ENCODE measurements at regions not wholly inside any gene's neighbourhood (a gene's known extent, or its start where the extent isn't known, plus 50 kb on each side); places are given as distances from the start of the nearest gene placed in this dataset.

DNA sequence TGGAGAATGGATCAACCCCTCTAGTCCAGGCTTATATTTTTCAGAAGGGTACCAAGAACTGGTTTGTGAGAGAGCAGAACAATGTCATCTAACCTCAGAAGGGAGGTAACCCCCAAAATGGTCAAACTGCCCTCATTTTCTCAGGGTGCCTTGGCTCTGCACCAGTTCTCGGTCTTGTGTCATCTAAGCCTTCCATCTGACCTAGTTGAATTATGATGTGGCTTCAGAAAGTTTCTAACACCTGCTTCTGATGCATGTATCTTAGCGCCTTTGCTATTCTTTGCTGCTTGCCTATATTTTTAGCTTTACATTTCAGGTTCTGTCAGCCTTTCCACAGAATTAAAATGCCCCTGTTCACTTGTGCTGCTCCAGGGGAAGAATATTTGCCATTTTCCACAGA lies 91.7 kb upstream of the E2F8 start:
- TF ChIP-seq, protein P1, sequence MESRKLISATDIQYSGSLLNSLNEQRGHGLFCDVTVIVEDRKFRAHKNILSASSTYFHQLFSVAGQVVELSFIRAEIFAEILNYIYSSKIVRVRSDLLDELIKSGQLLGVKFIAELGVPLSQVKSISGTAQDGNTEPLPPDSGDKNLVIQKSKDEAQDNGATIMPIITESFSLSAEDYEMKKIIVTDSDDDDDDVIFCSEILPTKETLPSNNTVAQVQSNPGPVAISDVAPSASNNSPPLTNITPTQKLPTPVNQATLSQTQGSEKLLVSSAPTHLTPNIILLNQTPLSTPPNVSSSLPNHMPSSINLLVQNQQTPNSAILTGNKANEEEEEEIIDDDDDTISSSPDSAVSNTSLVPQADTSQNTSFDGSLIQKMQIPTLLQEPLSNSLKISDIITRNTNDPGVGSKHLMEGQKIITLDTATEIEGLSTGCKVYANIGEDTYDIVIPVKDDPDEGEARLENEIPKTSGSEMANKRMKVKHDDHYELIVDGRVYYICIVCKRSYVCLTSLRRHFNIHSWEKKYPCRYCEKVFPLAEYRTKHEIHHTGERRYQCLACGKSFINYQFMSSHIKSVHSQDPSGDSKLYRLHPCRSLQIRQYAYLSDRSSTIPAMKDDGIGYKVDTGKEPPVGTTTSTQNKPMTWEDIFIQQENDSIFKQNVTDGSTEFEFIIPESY (CRISPR knock-in tag; IDR thresholded peaks at IDR 0.05): no peak
- no peak for TF ChIP-seq SP1 (CRISPR knock-in tag; IDR thresholded peaks at IDR 0.05)
- TF ChIP-seq, protein P2, sequence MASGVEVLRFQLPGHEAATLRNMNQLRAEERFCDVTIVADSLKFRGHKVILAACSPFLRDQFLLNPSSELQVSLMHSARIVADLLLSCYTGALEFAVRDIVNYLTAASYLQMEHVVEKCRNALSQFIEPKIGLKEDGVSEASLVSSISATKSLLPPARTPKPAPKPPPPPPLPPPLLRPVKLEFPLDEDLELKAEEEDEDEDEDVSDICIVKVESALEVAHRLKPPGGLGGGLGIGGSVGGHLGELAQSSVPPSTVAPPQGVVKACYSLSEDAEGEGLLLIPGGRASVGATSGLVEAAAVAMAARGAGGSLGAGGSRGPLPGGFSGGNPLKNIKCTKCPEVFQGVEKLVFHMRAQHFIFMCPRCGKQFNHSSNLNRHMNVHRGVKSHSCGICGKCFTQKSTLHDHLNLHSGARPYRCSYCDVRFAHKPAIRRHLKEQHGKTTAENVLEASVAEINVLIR (CRISPR knock-in tag; IDR thresholded peaks at IDR 0.05): no peak
- TF ChIP-seq XRCC5 (IDR thresholded peaks at IDR 0.05; ENCODE audit: low read depth, low read length): no peak
